K562 (cell line): ENCODE measurements at regions not wholly inside any gene's neighbourhood (a gene's known extent, or its start where the extent isn't known, plus 50 kb on each side); places are given as distances from the start of the nearest gene placed in this dataset.

Experiments used
- ATAC-seq: fragments of 200-7000 bp; cut with Tn5 transposase; 3 replicates; pipeline ENCODE4 v1.9.1; 2020; ENCODE audit warnings: moderate library complexity
- BruUV-seq: library from RNA; stranded (reverse); fragments of 400-500 nt; replicated peaks from 2 replicates; lab custom pipeline; 2021; lab: Mats Ljungman, UMichigan
- CTCF ChIA-PET: fragments of 300-600 bp; formaldehyde crosslinking; extraction: SDS; loops from one replicate; lab custom pipeline; 2021; ENCODE audit warnings: low intra/inter-chr PET ratio; lab: Yijun Ruan, JAX
- POLR2A ChIA-PET: fragments of 300-600, 350-650 bp; sonication (Branson Sonifier 250); formaldehyde crosslinking; extraction: SDS; loops from one replicate; lab custom pipeline; 2021; ENCODE audit warnings: antibody characterized with exemption, inconsistent platforms; lab: Yijun Ruan, JAX
- DNase-seq, 4 experiments: peaks; one replicate each; pipeline versions ENCODE4 v3.0.0 to v3.0.0-alpha.2; 2011 to 2018; ENCODE audit warnings: low spot score in 3 of 4, mixed read lengths in 3 of 4; ENCODE audit errors: extremely low read depth in 1 of 4
- FAIRE-seq: peaks from 2 replicates; lab custom pipeline; 2011; peaks lifted over from hg19 to GRCh38; lab: Jason Lieb, UNC
- H2AFZ ChIP-seq: 2 replicates; pipeline ENCODE4 v1.6.0; 2011; ENCODE audit warnings: low read depth, low read length, control low read depth, inconsistent platforms
- H3K27ac ChIP-seq: fragments of 200-600 bp; 3 replicates; pipeline ENCODE4 v1.8.0; 2011; ENCODE audit warnings: low read depth, mild to moderate bottlenecking, control low read depth, inconsistent platforms, low read length, moderate library complexity, mixed read lengths; ENCODE audit errors: extremely low read depth
- H3K27me3 ChIP-seq, 2 experiments: fragments of 300-600 bp in 1 of 2; 2 replicates in 1 of 2; 3 replicates in 1 of 2; pipeline versions ENCODE4 v1.6.0 to v1.8.0; 2011; ENCODE audit warnings: inconsistent platforms in 2 of 2, low read length in 2 of 2, mild to moderate bottlenecking in 1 of 2, mixed read lengths in 1 of 2, moderate library complexity in 1 of 2; ENCODE audit not compliant: control insufficient read depth in 2 of 2, insufficient read depth in 2 of 2
- H3K36me3 ChIP-seq: fragments of 300-600 bp; 3 replicates; pipeline ENCODE4 v1.8.0; 2011; ENCODE audit warnings: mild to moderate bottlenecking, low read length, inconsistent platforms; ENCODE audit not compliant: control insufficient read depth, insufficient read depth
- H3K4me1 ChIP-seq, 2 experiments: fragments of 200-600 bp in 1 of 2; replicated peaks in 1 of 2; 2 replicates in 1 of 2; 3 replicates in 1 of 2; pipeline versions ENCODE4 v1.5.1 to v1.8.0; 2011; ENCODE audit warnings: inconsistent platforms in 2 of 2, low read length in 2 of 2, mild to moderate bottlenecking in 1 of 2, mixed read lengths in 1 of 2, moderate library complexity in 1 of 2; ENCODE audit not compliant: control insufficient read depth in 2 of 2, insufficient read depth in 2 of 2
- H3K4me2 ChIP-seq: 2 replicates; pipeline ENCODE4 v1.6.1; 2011; ENCODE audit warnings: low read length, control low read depth, inconsistent platforms, mixed read lengths; ENCODE audit not compliant: insufficient read depth
- H3K4me3 ChIP-seq: fragments of 200-600 bp; sonication (generic), shearing (Covaris generic); 2 replicates; pipeline ENCODE4 v1.5.1; 2016; ENCODE audit warnings: control low read depth, inconsistent platforms
- H3K79me2 ChIP-seq: fragments of 200-600 bp; 3 replicates; pipeline ENCODE4 v1.8.0; 2011; ENCODE audit warnings: low read length, inconsistent platforms; ENCODE audit not compliant: control insufficient read depth, insufficient read depth
- H3K9ac ChIP-seq, 2 experiments: 2 replicates each; pipeline versions ENCODE4 v1.6.0 to v1.6.1; 2011; ENCODE audit warnings: low read depth in 2 of 2, low read length in 2 of 2, control low read depth in 1 of 2, inconsistent platforms in 1 of 2, mild to moderate bottlenecking in 1 of 2, mixed read lengths in 1 of 2; ENCODE audit not compliant: insufficient read depth in 1 of 2
- H3K9me1 ChIP-seq: one replicate; pipeline ENCODE4 v1.6.0; 2011; ENCODE audit warnings: inconsistent platforms, mild to moderate bottlenecking, low read length, moderate library complexity; ENCODE audit not compliant: control insufficient read depth, insufficient read depth
- H3K9me3 ChIP-seq: replicated peaks from 2 replicates; pipeline ENCODE4 v1.5.1; 2011; ENCODE audit warnings: low read depth, low read length, inconsistent platforms; ENCODE audit not compliant: control insufficient read depth, insufficient read depth
- H4K20me1 ChIP-seq: replicated peaks from 2 replicates; pipeline ENCODE4 v1.6.1; 2011; ENCODE audit warnings: low read length, inconsistent platforms, mixed read lengths; ENCODE audit not compliant: control insufficient read depth, insufficient read depth
- ATF1 ChIP-seq, 2 experiments: fragments of 450-650 bp in 1 of 2; IDR thresholded peaks; 2 replicates each; pipeline ENCODE4 v1.6.1; 2016; ENCODE audit warnings: missing compliant biosample characterization in 1 of 2, missing genetic modification characterization in 1 of 2
- ILF3 ChIP-seq: fragments of 450-650 bp; IDR thresholded peaks from 2 replicates; pipeline ENCODE4 v1.6.1; 2018; ENCODE audit warnings: antibody characterized with exemption, mild to moderate bottlenecking, moderate library complexity, borderline replicate concordance
- MBD2 ChIP-seq: sonication (generic); IDR thresholded peaks from 2 replicates; pipeline ENCODE4 v1.6.1; 2016; ENCODE audit warnings: low read depth, borderline replicate concordance
- MCM5 ChIP-seq: fragments of 450-650 bp; IDR thresholded peaks from 2 replicates; pipeline ENCODE4 v1.6.1; 2016; ENCODE audit warnings: low read depth
- MYNN ChIP-seq, 2 experiments: sonication (generic); formaldehyde crosslinking in 1 of 2; IDR thresholded peaks; 2 replicates each; pipeline versions ENCODE4 v1.5.0 to v1.6.1; 2016 to 2020; ENCODE audit warnings: antibody characterized with exemption in 1 of 2, missing genetic modification reagents in 1 of 2
- NFYB ChIP-seq: IDR thresholded peaks from 2 replicates; pipeline ENCODE4 v1.6.1; 2011; ENCODE audit warnings: mild to moderate bottlenecking, moderate library complexity; ENCODE audit not compliant: insufficient read length; ENCODE audit errors: extremely low read depth
- ZNF146 ChIP-seq: IDR thresholded peaks from one replicate; pipeline ENCODE4 v1.6.1; 2018; ENCODE audit warnings: missing compliant biosample characterization; ENCODE audit not compliant: unreplicated experiment
- WGBS: fragments of 100-300 bp; shearing (Covaris generic); methylation state at CpG from one replicate; pipeline ENCODE4 v1.1.6; 2016; ENCODE audit warnings: low coverage, mixed read lengths; ENCODE audit not compliant: insufficient coverage; ENCODE audit errors: missing lambda C conversion rate; 5-methylcytosine and 5-hydroxymethylcytosine counted together
- in situ Hi-C: fragments of 300-500 bp; cut with MboI; formaldehyde crosslinking; loops from 4 replicates; pipeline ENCODE4 v1.15.0; 2018; ENCODE audit warnings: inconsistent platforms, mixed read lengths
- intact Hi-C: fragments of 100-400 bp; cut with micrococcal nuclease; formaldehyde crosslinking; loops from 2 replicates; pipeline ENCODE4 v1.14.2; 2022

GRCh38 chr18:70822117-70822516 is 533.3 kb downstream of the SOCS6 start:
- no peak overlapping the region for H2AFZ ChIP-seq
- FAIRE-seq = no peak
- no peak overlapping the region for H3K4me3 ChIP-seq
- intact Hi-C loops (no loop called here), in situ Hi-C loops (no loop called here)
- no peak overlapping the region for H3K9ac ChIP-seq
- no peaks in the 10 kb centered on the region for H3K4me1 ChIP-seq
- H3K9me3 ChIP-seq = no peaks in the 10 kb centered on the region
- no peak for ATAC-seq
- POLR2A ChIA-PET = no interaction called here
- WGBS = 0% methylated on average over 3 of the region's 3 CpGs
- no peak overlapping the region for H3K4me2 ChIP-seq
- CTCF ChIA-PET = no interaction called here
- no peaks in the 10 kb centered on the region for H3K36me3 ChIP-seq
- H3K27ac ChIP-seq = no peak overlapping the region
- H3K9me1 ChIP-seq = no peaks in the 10 kb centered on the region
- TF ChIP-seq MYNN (IDR thresholded peaks at IDR 0.05) (no peak), MYNN (CRISPR knock-in tag; IDR thresholded peaks at IDR 0.05) (no peak), MCM5 (no peak), NFYB (no peak), MBD2 (no peak), ZNF146 (CRISPR knock-in tag) (no peak), ILF3 (no peak), ATF1 (CRISPR knock-in tag; IDR thresholded peaks at IDR 0.05) (no peak), ATF1 (tag; IDR thresholded peaks at IDR 0.05) (no peak)
- no peak for DNase-seq
- no peaks in the 10 kb centered on the region for H4K20me1 ChIP-seq
- BruUV-seq = no TSS peak
- no peaks in the 10 kb centered on the region for H3K79me2 ChIP-seq
- no peaks in the 10 kb centered on the region for H3K27me3 ChIP-seq
